ENCODE measurements at regions not wholly inside any gene's neighbourhood (a gene's known extent, or its start where the extent isn't known, plus 50 kb on each side); places are given as distances from the start of the nearest gene placed in this dataset.

DNA sequence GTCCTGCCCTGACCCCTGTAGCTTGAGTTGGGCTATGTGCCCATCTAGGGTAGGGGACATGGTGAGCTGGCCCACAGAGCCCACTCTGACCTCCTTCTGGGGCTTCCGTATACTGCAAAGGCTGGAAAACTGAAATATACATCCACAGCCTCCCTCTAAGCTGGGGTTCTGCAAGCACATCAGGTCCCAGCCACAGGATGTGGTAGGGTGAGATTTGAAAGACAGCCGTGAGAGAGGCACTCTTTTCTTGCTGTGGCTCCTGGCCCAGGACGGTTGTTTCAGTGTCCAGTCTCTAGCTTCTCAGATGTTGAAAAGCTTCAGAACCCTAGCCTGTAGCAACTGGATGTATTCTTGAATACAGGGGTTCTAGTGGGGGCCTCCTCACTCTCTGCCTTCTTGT lies 60.1 kb upstream of the ADRB1 start:
- TF ChIP-seq SUZ12 (IDR thresholded peaks at IDR 0.05) (no peak), LEF1 (IDR thresholded peaks at IDR 0.05; ENCODE audit: borderline replicate concordance) (no peak), FOXK2 (IDR thresholded peaks at IDR 0.05) (no peak), TARDBP (IDR thresholded peaks at IDR 0.05) (no peak)
